IPS-15b (cell line): ENCODE measurements at regions not wholly inside any gene's neighbourhood (a gene's known extent, or its start where the extent isn't known, plus 50 kb on each side); places are given as distances from the start of the nearest gene placed in this dataset.

Experiments used
- H3K27me3 ChIP-seq: one replicate; pipeline ENCODE4 v1.6.1; 2013; ENCODE audit warnings: low read length; ENCODE audit not compliant: control insufficient read depth, insufficient read depth
- H3K36me3 ChIP-seq: one replicate; pipeline ENCODE4 v1.6.1; 2013; ENCODE audit warnings: low read length; ENCODE audit not compliant: control insufficient read depth, insufficient read depth
- H3K4me1 ChIP-seq: one replicate; pipeline ENCODE4 v1.6.1; 2013; ENCODE audit warnings: mild to moderate bottlenecking, low read length; ENCODE audit not compliant: control insufficient read depth, insufficient read depth
- H3K4me3 ChIP-seq: one replicate; pipeline ENCODE4 v1.5.1; 2013; ENCODE audit warnings: low read depth, low read length
- H3K9ac ChIP-seq: one replicate; pipeline ENCODE4 v1.6.1; 2013; ENCODE audit warnings: low read depth, mild to moderate bottlenecking, low read length
- H3K9me3 ChIP-seq: one replicate; pipeline ENCODE4 v1.6.1; 2013; ENCODE audit warnings: mild to moderate bottlenecking, low read length; ENCODE audit not compliant: control insufficient read depth, insufficient read depth

DNA sequence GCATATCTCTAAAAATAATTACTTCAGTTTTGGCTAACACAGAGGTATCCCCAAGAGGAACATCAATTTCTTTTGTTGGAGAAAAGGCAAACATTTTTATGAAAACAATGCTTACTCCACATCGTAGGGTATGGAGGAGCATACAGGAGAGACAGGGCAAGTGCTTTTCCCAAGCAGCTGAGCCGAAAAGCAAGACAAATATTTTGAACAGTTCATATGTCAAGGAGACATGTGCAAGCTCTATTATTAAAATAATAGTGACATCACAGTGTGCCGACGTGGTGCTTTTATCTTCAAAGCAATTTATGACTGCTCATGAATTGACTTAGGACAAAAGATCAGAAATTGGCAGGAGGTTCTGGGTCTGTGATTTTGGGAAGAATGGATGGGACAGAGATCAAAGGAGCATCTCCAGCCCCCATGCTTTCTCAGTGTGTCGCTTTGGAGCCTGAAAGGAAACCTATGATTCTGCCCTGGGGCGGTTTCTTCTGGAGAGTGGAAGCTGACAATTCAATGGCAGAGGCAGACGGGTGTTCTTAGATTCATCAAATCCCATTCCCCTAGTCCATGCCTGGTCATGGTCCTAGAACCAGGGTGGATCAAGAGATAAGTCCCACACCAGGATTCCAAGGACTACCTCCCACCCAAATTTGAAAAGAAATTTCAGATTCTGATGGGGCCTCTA lies 97.1 kb downstream of the JCAD start:
- Histone ChIP-seq H3K9ac (no peak overlapping the region), H3K27me3 (no peaks in the 10 kb centered on the region), H3K9me3 (no peaks in the 10 kb centered on the region), H3K4me1 (no peaks in the 10 kb centered on the region), H3K4me3 (no peak overlapping the region), H3K36me3 (no peaks in the 10 kb centered on the region)

DNA sequence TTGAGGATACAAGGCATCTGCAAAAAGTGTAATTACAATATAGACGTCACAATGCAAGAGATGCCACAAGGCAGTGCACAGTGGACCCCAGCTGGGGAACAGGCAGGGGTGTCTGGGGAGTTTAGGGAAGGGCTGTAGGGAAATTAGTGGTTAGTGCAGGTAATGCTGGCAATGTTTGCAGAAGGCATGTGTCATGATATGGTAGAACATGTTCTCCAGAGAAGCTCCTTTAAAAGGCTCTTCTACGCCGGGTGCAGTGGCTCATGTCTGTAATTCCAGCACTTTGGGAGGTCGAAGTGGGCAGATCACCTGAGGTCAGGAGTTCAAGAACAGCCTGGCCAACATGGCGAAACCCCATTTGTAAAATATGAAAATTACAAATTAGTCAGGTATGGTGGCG lies 98.0 kb downstream of the JCAD start:
- Histone ChIP-seq H3K36me3 (no peaks in the 10 kb centered on the region), H3K4me1 (no peaks in the 10 kb centered on the region), H3K27me3 (no peaks in the 10 kb centered on the region), H3K9me3 (no peaks in the 10 kb centered on the region), H3K4me3 (no peak overlapping the region), H3K9ac (no peak overlapping the region)

DNA sequence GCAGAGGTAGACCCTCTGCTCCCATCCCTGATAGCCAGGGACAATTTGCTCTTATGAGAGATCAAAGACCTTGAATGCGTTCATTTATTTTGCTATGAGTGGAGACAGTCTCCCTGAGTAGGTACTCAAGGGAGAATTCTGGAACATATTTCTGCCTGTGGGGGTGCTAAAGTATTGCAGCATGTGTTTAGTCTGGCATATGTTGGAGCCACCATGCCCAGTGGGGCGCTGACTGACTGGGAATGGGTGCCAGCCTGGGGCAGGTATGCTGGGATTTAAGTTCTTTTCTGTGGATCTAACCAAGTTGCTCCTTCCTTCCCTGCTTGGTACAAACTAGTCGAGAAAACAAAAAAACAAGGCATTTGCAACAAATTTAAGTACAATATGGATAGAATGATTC lies 99.1 kb downstream of the JCAD start:
- Histone ChIP-seq H3K36me3 (no peaks in the 10 kb centered on the region), H3K27me3 (no peaks in the 10 kb centered on the region), H3K9ac (no peak overlapping the region), H3K4me1 (no peaks in the 10 kb centered on the region), H3K9me3 (no peaks in the 10 kb centered on the region), H3K4me3 (no peak overlapping the region)

DNA sequence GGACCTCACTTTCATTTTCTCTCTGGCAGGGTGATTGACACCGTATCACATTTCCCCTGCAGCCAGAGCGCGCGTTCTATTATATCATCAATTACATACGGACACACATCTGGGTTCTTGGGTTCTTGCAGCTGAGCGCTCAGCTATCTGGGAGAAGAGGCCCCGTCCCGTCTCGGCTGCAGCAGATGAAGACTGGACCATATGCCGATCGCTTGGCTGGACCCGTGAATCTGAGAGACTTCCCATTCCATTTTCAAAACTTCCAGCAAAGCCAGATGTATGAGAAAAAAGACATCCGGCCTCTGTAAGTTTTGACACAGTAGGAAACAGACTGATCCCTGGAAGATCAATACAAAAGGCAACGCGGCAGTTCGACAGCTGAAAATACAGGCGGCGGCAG lies 99.8 kb downstream of the JCAD start:
- Histone ChIP-seq H3K27me3 (no peaks in the 10 kb centered on the region), H3K9ac (no peak overlapping the region), H3K4me3 (no peak overlapping the region), H3K4me1 (no peaks in the 10 kb centered on the region), H3K9me3 (no peaks in the 10 kb centered on the region), H3K36me3 (no peaks in the 10 kb centered on the region)

DNA sequence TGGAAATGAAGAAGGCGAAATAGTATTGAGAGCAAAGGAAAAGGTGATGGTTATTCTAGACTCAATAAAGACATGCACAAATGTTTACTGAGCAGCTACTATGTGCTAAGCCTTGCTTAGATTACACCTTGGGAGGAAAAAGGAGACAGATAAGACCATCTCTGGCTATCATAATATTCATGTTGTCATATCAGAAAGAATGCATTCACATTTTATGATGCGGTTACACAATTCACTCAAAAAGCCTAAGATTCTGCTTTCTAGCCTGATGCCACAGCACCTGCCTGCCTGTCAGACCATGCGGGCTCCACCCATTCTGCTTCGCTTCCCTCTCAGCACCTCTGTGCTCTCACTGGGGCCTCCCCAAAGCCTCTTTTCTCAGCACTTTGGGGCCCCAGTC lies 100.9 kb downstream of the JCAD start:
- Histone ChIP-seq H3K4me3 (no peak overlapping the region), H3K4me1 (no peaks in the 10 kb centered on the region), H3K9me3 (no peaks in the 10 kb centered on the region)

DNA sequence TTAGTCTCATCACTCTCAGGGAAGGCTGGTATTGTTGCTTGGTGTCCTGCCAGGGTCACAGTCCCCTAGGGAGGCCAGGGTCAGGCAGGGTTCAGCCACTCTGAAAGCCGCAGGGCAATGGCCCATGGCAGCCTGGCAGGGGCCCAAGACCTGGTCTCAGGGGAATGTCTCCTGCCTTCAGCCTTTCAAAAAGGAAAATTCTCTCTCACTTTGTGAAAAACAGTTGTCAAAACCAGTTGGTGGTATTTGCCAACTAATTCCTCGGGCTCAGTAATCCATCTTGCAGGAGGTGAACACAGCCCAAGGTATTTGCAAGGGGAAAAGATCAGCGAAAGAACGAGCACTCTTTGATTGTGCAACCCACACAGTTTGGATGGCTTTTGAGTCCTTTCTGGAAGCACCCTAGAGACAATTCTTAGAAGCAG lies 101.5 kb downstream of the JCAD start:
- H3K4me3 ChIP-seq: no peak overlapping the region
- H3K9me3 ChIP-seq: no peaks in the 10 kb centered on the region
- no peaks in the 10 kb centered on the region for H3K4me1 ChIP-seq
- H3K9ac ChIP-seq: no peak overlapping the region
- no peaks in the 10 kb centered on the region for H3K27me3 ChIP-seq
- H3K36me3 ChIP-seq: no peaks in the 10 kb centered on the region

More for the DNA sequence above, 100.9 kb downstream of the JCAD start:
- no peak overlapping the region for H3K9ac ChIP-seq
- H3K36me3 ChIP-seq: no peaks in the 10 kb centered on the region
- no peaks in the 10 kb centered on the region for H3K27me3 ChIP-seq

DNA sequence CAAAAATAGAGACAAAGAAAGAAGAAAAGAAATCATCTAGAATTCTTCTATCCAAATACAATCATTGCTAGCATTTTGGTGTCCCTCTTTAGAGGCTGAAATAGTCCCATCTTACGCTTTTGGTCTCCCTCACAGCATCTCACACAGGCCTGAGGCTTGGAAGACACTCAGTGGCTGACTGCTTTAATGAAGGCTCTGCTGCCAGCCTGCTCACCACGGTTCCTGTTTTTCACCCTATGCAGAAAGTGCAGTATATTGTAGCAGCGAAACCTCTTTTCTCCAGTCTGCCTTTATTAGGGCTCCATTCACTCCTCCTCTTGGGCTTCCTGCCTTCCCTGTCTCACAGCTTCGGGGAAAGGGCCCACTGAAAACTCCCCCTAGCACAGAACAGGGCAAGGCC lies 102.2 kb downstream of the JCAD start:
- Histone ChIP-seq H3K9me3 (no peaks in the 10 kb centered on the region), H3K4me1 (no peaks in the 10 kb centered on the region), H3K36me3 (no peaks in the 10 kb centered on the region), H3K27me3 (no peaks in the 10 kb centered on the region), H3K9ac (no peak overlapping the region), H3K4me3 (no peak overlapping the region)

DNA sequence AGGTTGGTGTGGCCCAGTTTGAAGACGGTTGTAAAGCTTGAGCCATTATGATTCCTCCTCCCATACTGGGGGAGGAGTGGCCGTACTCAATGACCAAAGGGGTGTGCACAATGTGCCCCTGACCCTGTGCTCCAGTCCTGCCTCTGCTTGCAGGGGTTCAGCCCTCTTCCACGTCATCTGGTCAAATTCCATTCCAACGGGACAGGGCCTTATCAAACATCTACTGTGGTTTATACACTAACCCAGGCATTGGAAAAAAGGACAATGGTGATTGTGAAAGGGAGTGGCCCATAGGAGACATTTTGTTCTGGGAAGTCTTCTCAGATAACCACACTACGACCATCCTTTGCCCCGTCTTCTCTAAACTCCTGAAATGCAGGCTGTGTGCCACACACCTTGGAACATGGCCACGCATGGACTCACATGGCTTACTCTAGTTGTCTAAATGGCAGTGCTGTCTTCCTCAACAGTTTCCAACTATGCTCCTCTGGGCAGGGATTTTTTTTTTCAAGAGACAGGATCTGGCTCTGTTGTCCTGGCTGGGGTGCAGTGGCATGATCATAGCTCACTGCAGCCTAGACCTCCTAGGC lies 103.0 kb downstream of the JCAD start:
- Histone ChIP-seq H3K4me1 (no peaks in the 10 kb centered on the region), H3K9me3 (no peaks in the 10 kb centered on the region), H3K9ac (no peak overlapping the region), H3K27me3 (no peaks in the 10 kb centered on the region), H3K36me3 (no peaks in the 10 kb centered on the region), H3K4me3 (no peak overlapping the region)

DNA sequence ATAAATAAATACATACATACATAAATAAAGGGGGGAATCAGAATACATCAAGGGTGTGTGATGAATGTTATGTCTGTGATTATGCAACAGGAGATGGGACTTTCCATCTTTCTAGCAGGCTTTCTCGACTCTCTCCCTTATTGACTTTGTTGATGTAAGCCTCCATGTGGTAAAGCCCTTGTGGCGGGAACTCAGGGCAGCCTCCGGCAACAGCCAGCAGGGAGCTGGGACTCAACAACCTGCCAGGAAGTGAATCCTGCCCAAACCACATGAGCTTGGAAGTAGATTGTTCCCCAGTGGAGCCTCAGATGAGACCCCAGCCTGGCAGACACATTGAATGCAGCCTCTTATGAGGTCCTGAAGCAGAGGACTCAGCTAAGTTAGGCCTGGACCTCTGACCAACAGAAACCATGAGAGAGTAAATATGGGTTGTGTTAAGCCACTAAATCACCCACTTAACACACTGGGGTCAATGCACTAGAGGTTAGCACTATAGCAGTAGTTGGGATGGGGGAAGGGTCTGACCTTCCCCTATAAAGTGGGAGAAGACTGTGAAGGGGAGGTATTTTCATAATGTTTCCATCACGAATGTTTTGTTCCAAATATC lies 104.0 kb downstream of the JCAD start:
- H3K4me1 ChIP-seq: no peaks in the 10 kb centered on the region
- H3K9ac ChIP-seq: no peak overlapping the region
- no peak overlapping the region for H3K4me3 ChIP-seq
- no peaks in the 10 kb centered on the region for H3K9me3 ChIP-seq
- H3K27me3 ChIP-seq: no peaks in the 10 kb centered on the region
- H3K36me3 ChIP-seq: no peaks in the 10 kb centered on the region

DNA sequence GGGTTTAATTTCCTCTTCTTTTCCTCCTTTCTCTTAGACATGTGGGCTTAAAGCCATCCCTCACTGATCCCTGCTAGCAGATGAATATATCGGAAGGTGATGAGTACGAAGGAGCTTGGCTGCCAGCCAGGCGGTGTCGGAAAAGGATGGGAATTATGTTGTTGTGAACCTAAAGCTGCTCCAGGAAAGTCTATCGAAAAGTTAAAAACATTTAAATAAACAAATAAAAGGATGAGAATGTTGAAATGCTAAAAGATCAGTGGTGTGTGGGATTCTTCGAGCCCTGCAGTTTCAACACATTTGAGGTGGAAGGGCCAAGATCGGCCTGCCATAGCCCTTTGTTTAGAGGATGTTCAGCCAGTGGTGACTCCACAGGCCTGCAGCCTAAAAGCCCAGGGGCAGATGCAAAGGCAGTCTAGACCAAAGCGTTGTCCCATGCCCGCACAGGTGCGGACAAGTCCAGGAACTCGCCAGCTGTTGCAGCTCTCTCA lies 107.9 kb downstream of the JCAD start:
- Histone ChIP-seq H3K9me3 (no peaks in the 10 kb centered on the region), H3K36me3 (no peaks in the 10 kb centered on the region), H3K9ac (no peak overlapping the region), H3K4me3 (no peak overlapping the region), H3K27me3 (no peaks in the 10 kb centered on the region), H3K4me1 (no peaks in the 10 kb centered on the region)

DNA sequence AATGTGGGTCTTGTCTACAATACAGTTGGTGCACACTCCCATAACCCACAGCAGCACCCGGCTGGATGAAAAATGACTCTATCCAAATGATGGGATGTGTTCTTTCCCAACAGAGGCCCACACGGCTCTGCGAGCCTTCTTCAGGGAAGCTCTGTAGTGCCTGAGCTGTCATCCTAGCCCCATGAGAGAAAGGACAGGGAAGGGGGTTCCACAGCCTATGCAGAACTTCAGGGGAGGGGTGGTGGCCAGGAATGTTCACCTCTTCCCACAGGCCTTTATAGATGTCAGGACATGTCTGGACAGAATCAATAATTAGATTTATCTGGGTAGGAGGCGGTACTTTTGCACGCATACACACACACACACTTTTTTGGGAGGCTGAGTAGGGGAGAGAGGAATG lies 109.0 kb downstream of the JCAD start:
- H3K36me3 ChIP-seq: no peaks in the 10 kb centered on the region
- no peaks in the 10 kb centered on the region for H3K27me3 ChIP-seq
- H3K9ac ChIP-seq: no peak overlapping the region
- H3K4me3 ChIP-seq: no peak overlapping the region
- no peaks in the 10 kb centered on the region for H3K4me1 ChIP-seq
- H3K9me3 ChIP-seq: no peaks in the 10 kb centered on the region

DNA sequence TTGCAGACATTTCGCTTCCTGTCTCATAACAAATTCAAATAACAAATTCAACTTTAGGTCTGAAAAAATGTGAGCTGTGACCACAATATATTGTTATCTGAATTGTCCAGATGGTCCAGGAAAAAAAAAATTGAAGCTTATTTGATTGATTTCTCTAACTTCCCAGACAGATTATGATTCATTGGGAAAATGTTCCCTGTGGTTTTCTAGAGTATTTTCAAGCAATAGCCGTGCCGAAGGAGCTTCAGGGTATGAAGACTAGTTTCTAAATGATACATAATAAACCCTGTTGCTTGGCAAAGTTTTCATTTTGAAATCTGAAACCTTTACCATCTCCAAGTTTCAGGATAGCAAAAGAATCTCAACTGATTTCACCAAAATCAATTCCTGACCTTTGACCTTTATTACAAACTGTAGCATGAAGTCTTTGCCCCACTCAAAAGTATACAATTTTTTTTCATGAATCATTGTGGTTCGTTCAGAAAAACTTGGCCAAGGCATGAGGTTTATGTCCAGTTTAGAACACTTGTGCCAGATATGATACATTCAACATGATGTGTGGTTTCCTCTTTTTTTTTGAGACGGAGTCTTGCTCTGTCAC lies 109.9 kb downstream of the JCAD start:
- no peak overlapping the region for H3K4me3 ChIP-seq
- no peaks in the 10 kb centered on the region for H3K36me3 ChIP-seq
- H3K4me1 ChIP-seq: no peaks in the 10 kb centered on the region
- H3K9ac ChIP-seq: no peak overlapping the region
- H3K9me3 ChIP-seq: no peaks in the 10 kb centered on the region
- H3K27me3 ChIP-seq: no peaks in the 10 kb centered on the region
